ENCODE measurements at regions not wholly inside any gene's neighbourhood (a gene's known extent, or its start where the extent isn't known, plus 50 kb on each side); places are given as distances from the start of the nearest gene placed in this dataset.

GRCh38 chr5:28190011-28190410 is 1151.6 kb upstream of the CDH9 start:
- DNase-seq, result no peak

- DNase-seq, result no peak
Measured at GRCh38 chr5:28174691-28175090, 1136.3 kb upstream of the CDH9 start.

GRCh38 chr5:28165096-28165495 is 1126.7 kb upstream of the CDH9 start:
- no peak for DNase-seq

DNA sequence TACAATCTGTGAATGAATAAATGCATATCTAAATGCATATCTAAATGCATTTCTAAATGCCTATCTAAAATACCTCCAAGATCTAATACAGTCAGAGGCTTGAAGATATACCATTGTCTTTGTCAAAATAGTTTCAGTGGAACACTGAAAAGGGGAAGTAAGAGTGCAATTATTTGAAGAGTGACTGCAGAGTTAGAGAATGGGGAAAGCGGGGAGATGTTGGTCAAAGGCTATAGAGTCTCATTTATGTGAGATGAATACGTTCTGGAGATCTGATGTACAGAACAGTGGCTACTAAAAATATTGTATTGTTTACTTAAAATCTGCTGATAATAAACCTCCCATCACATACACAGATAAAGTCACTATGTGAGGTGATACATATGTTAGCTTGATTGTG is 1126.2 kb upstream of the CDH9 start:
- DNase-seq, result no peak

- no peak for DNase-seq
Measured at GRCh38 chr5:28156981-28157380, 1118.6 kb upstream of the CDH9 start.

GRCh38 chr5:28143519-28143918 is 1105.1 kb upstream of the CDH9 start:
- no peak for DNase-seq

- DNase-seq, result no peak
Measured at GRCh38 chr5:28132151-28132550, 1093.8 kb upstream of the CDH9 start.

DNA sequence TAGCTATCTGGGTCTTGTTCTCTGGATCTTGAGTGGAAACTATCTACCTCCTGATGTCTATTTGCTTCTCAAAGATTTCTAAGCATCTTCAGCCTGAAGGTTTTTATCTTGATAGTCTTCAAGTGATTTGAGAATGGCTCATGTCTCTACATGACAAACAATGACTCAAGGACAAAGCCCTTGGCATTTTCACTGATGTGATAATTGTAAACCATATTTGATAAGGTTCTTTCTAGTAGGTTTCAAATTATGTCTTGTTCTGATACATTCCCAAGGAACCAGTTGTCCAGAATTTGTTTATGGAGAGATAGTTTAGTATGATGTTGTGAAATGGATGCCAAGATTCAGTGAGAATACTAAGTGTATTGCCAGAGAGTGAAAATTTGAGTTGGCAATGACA is 1079.3 kb upstream of the CDH9 start:
- DNase-seq, result no peak

GRCh38 chr5:28117273-28117672 is 1078.9 kb upstream of the CDH9 start:
- DNase-seq, result no peak

DNA sequence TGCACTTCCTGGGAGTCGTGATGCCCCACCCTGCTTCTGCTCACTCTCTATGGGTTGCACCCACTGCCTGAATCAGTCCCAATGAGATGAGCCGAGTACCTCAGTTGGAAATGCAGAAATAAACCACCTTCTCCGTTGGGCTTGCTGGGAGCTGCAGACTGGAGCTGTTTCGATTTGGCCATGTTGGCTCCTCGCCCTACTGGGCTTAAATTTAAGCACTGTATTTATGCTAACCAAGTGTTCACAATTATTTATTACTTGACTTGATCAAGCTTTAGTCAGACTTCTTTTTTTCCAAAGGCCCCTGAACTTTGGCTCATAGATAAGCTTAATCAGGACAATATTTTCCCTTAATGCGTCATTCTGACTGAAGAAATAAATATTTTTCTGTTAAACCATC is 1072.4 kb upstream of the CDH9 start:
- no peak for DNase-seq

- no peak for DNase-seq
Measured at GRCh38 chr5:28104080-28104479, 1065.7 kb upstream of the CDH9 start.

DNA sequence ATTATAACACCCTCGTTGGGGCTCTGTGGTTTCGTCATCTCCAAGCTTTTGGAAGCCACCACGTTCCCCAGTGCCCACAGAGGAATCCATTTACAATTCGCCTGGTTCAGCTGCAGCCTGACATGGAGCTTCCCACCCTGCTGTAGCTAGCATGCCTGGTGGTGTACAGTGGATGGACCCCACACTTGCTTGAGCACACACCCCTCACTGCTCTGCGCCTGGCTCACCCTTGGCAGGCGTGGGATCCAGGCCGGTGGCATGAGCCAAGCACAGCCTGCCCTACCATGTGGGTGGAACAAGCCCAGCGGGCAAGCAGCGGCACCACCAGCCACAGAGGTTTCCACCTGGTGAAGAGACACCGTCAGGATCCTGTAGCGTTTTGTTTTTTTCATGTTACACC is 1045.7 kb upstream of the CDH9 start:
- DNase-seq, result no peak

DNA sequence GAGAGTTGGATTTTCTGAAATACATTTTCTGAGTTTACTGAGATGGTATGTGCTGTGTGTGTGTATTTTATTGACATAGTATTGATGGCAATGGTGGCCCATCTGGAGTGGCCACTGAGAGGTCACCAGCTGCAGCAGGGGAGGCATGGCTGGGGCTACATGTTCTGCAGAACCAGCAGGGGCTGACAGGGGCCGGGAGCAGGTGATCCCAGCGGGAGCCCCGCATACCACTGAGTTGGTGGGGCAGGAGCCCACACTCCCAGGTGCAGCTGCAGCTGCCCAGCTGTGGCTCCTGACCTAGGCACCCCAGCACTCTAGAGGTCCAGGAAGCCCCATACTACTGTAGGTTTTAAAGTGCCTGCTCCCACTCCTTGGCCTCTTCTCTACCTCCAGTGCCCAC is 1044.2 kb upstream of the CDH9 start:
- no peak for DNase-seq

- DNase-seq, result no peak
Measured at GRCh38 chr5:28077291-28078240, 1039.2 kb upstream of the CDH9 start.

DNA sequence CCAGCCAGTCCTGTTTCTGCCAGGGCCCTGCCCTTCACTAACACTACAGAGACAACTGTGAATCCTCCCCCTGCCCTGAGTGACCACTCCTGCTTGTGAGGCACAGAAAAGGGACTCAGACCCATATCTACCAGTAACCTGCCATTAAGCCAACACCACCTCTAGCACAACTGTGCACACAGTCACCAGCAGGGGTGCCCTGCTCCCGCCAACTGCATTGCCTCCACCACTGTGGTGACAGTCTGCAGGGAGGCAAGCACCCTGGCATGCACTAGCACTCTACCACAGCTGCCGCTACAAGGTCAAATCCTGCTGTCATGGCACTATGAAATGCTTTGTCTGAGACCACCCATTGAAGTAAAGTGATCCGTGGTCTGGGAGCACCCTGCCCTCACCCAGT is 1028.5 kb upstream of the CDH9 start:
- DNase-seq, result no peak

DNA sequence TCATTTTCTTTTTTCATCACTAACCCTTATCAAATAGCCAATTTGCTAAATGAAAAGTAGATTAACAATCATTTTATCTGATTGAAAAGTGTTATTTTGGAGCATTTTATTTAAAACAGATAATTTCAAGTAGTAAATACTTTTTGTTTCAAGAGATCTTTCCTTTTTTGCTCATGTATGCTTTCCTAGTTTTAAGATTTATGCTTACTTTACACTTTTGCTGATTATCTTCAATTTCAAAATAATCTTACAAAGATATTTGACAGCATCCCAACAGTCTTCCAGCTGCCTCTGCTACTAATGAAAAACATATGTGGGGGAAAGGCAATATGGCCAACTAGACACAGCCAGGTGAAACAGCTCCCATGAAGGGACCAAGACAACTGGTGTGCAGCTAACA is 1027.3 kb upstream of the CDH9 start:
- DNase-seq, result no peak

- DNase-seq, result no peak
Measured at GRCh38 chr5:28046596-28046995, 1008.2 kb upstream of the CDH9 start.

- DNase-seq, result no peak
Measured at GRCh38 chr5:28027851-28028250, 989.5 kb upstream of the CDH9 start.

- no peak for DNase-seq
Measured at GRCh38 chr5:28017178-28017577, 978.8 kb upstream of the CDH9 start.

DNA sequence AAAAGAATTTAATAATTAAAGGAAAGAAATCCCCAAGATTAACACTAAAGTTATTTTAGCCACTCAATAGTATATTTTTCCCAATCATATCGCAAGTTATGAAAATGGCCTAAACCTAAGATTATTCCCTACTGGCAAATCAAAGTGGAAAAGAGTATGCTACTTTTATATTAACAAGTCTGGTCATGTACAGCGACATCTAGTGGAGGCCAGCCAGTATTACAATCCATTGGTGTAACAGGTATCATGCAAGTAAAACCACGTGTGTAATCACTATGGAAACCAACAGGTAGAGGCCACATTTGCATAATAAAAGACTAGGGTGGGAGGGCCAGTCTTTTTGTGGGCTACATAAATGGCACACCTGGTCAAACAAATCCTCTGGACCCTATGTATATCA is 976.4 kb upstream of the CDH9 start:
- DNase-seq, result no peak

DNA sequence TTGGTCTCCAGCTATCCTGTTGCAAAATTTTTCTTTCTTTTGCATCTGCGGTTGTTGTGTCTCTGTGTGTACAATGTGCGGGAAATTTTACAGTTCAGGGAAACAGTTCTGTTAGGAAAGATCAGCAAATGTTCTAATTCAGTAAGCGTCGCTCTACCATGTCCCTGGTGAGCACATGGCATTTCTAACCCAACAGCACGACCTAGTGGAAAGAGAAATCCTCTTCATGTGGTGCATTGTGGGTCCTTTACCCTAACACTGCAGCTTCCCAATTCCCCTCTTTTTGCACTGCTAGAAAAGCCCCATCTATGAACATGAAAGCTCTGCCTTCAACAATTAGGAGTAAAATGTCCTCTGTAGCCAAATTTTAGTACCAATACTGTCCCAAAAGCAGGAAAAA is 974.2 kb upstream of the CDH9 start:
- no peak for DNase-seq

- DNase-seq, result no peak
Measured at GRCh38 chr5:28009576-28009975, 971.2 kb upstream of the CDH9 start.

DNA sequence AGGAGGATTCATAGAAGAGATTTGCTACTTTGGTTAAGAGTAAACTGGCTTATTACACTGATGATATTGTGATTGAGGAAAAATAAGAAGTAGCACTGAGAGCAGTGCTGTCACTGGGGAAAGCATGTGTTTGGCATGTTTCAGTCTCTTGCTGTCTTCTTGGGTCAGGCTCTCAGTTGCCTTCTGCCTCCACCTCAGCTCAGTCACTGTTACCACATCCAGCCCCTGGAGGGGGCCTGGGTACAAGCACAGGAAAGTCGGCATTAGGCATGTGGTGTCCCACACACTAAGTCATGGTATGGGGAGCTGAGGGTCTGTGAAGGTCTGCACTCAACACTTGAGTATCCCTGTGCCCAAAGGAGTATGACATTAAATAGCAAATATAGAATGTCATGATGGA is 958.3 kb upstream of the CDH9 start:
- DNase-seq, result no peak

GRCh38 chr5:27995867-27996266 is 957.5 kb upstream of the CDH9 start:
- no peak for DNase-seq

- no peak for DNase-seq
Measured at GRCh38 chr5:27978322-27978721, 939.9 kb upstream of the CDH9 start.
